Activated B cell treated with CpG ODN at 0.5 μM for 24 hours (primary cell): ENCODE measurements at regions not wholly inside any gene's neighbourhood (a gene's known extent, or its start where the extent isn't known, plus 50 kb on each side); places are given as distances from the start of the nearest gene placed in this dataset.

ENCODE experiments used
- ATAC-seq: fragments of 200-7000 bp; cut with Tn5 transposase; one replicate; pipeline ENCODE4 v1.10.0; 2021; ENCODE audit warnings: low read depth, mild to moderate bottlenecking, moderate library complexity
- CTCF ChIA-PET: fragments of 350-600 bp; sonication (Branson Sonifier 250); formaldehyde crosslinking; loops from one replicate; lab custom pipeline; 2021; ENCODE audit warnings: antibody characterized with exemption; lab: Charles Lee
- POLR2A ChIA-PET: fragments of 350-600 bp; sonication (Branson Sonifier 250); formaldehyde crosslinking; loops from one replicate; lab custom pipeline; 2021; ENCODE audit warnings: antibody characterized with exemption; lab: Charles Lee
- DNase-seq: peaks from one replicate; pipeline ENCODE4 v3.0.0; 2022
- H3K27ac Mint-ChIP-seq: one replicate; pipeline ENCODE4 v1.8.0; 2020; ENCODE audit warnings: mixed read lengths
- H3K27me3 Mint-ChIP-seq: one replicate; pipeline ENCODE4 v1.8.0; 2021; ENCODE audit warnings: mixed read lengths
- H3K36me3 Mint-ChIP-seq: one replicate; pipeline ENCODE4 v1.8.0; 2021; ENCODE audit warnings: low read depth, mixed read lengths
- H3K4me1 Mint-ChIP-seq: one replicate; pipeline ENCODE4 v1.8.0; 2021; ENCODE audit warnings: mixed read lengths
- H3K4me3 Mint-ChIP-seq: one replicate; pipeline ENCODE4 v1.8.0; 2020; ENCODE audit warnings: mild to moderate bottlenecking, mixed read lengths
- H3K9me3 Mint-ChIP-seq: one replicate; pipeline ENCODE4 v1.8.0; 2020; ENCODE audit warnings: mixed read lengths
- intact Hi-C: fragments of 100-400 bp; cut with micrococcal nuclease; formaldehyde crosslinking; loops from one replicate; pipeline ENCODE4 v1.15.1; 2024
- TF ChIP-seq, protein P1 (sequence below): fragments of 200-600 bp; IDR thresholded peaks from one replicate; pipeline ENCODE4 v1.8.0; 2022; ENCODE audit warnings: antibody characterized with exemption, mild to moderate bottlenecking

GRCh38 chr13:77838271-77838670 lies 80.4 kb downstream of the EDNRB start:
- no peaks in the 10 kb centered on the region for H3K4me1 Mint-ChIP-seq
- DNase-seq (no peak), ATAC-seq (no peak)
- ChIA-PET CTCF (no interaction called here), POLR2A (no interaction called here)
- H3K27me3 Mint-ChIP-seq: no peaks in the 10 kb centered on the region
- H3K9me3 Mint-ChIP-seq: no peaks in the 10 kb centered on the region
- intact Hi-C loops: no loop called here
- H3K36me3 Mint-ChIP-seq: no peaks in the 10 kb centered on the region
- no peak overlapping the region for H3K27ac Mint-ChIP-seq
- TF ChIP-seq, protein P1, sequence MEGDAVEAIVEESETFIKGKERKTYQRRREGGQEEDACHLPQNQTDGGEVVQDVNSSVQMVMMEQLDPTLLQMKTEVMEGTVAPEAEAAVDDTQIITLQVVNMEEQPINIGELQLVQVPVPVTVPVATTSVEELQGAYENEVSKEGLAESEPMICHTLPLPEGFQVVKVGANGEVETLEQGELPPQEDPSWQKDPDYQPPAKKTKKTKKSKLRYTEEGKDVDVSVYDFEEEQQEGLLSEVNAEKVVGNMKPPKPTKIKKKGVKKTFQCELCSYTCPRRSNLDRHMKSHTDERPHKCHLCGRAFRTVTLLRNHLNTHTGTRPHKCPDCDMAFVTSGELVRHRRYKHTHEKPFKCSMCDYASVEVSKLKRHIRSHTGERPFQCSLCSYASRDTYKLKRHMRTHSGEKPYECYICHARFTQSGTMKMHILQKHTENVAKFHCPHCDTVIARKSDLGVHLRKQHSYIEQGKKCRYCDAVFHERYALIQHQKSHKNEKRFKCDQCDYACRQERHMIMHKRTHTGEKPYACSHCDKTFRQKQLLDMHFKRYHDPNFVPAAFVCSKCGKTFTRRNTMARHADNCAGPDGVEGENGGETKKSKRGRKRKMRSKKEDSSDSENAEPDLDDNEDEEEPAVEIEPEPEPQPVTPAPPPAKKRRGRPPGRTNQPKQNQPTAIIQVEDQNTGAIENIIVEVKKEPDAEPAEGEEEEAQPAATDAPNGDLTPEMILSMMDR: no peak
- H3K4me3 Mint-ChIP-seq: no peak overlapping the region

DNA sequence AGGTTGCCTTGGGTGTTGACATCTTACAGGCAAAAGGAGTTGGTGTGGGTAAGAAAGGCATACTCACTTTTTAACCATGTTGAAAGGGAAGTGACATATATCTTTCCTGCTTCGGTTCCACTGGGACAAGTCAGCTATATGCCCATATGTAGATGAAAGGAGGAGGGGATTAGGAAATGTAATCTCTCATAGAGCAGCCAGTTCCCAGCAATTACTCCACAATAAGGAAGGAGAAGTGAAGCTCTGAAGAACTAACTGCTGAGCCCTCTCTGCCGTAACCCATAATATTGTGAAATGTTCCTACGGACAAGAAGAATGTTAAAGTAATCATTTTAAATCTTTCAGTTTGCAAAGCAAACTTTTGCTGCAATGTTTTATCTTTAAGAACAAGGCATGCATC lies 82.2 kb downstream of the EDNRB start:
- ATAC-seq (no peak), DNase-seq (no peak)
- POLR2A ChIA-PET: no interaction called here
- H3K27ac Mint-ChIP-seq: no peak overlapping the region
- no peaks in the 10 kb centered on the region for H3K27me3 Mint-ChIP-seq
- CTCF ChIA-PET: no interaction called here
- no peaks in the 10 kb centered on the region for H3K4me1 Mint-ChIP-seq
- H3K36me3 Mint-ChIP-seq: no peaks in the 10 kb centered on the region
- TF ChIP-seq, protein P1: no peak
- intact Hi-C loops: no loop called here
- no peak overlapping the region for H3K4me3 Mint-ChIP-seq
- H3K9me3 Mint-ChIP-seq: no peaks in the 10 kb centered on the region

DNA sequence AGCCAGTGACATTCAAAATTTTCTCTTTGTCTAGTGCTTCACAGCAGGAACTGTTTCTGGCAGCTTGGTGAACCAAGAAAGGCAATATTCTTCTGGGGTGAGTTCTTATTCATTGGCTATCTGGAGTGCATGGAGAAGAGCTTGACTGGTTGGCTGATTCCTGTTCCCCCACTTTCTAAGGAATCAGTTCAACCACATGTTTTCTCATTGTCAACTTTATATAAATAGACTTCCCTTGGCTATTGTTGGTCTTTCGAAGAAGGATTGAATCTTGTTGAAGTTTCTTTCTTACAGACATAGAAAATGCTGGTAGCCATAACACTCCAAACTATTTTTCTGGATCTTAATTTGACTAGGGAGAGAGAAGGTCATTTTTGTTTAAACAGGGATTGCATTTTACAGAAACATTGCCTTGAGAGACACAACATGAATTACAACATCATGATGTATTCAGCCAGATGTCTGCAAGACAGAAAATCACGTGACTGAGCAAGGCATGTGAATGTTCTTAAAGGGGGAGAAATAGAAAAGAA lies 85.2 kb downstream of the EDNRB start:
- no peaks in the 10 kb centered on the region for H3K4me1 Mint-ChIP-seq
- H3K27me3 Mint-ChIP-seq: no peaks in the 10 kb centered on the region
- no peak overlapping the region for H3K27ac Mint-ChIP-seq
- TF ChIP-seq, protein P1: no peak
- intact Hi-C loops: no loop called here
- no peak for DNase-seq
- no peaks in the 10 kb centered on the region for H3K9me3 Mint-ChIP-seq
- ATAC-seq: no peak
- POLR2A ChIA-PET: no interaction called here
- no peaks in the 10 kb centered on the region for H3K36me3 Mint-ChIP-seq
- CTCF ChIA-PET: no interaction called here
- H3K4me3 Mint-ChIP-seq: no peak overlapping the region

DNA sequence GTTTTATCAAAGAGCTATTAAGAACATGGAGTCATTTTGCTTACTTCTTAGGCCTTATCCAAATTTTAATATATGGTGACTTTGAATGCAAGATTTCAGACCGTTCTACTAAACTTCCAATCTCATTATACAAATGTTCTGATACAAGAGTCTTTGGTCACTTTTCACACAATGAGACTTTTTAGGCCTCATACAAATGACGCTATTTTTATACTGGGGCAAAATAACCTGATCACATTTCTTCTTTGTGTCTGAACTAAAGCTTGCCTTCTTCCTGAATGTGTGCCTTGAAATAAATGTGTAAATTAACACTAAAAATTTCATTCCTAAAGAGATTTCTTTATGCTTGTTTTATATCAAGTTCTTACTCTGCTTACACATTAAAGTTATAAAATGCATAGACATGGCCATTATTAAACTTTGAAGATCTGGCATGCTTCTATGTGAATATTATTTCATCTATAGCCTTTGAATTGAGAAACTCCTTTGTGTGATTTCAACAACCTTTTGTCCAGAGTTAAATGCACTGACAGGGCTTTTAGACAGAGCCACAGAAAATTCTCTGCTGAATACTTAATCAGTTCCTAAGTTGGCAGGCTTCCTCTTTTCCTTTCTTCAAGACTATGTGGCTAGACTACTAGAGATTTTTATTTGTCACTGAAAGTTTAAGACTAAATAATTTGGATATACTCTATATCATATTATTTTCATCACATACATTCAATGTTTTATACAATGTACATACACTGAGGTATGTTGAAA lies 86.1 kb downstream of the EDNRB start:
- DNase-seq (no peak), ATAC-seq (no peak)
- Mint-ChIP-seq H3K4me3 (no peak overlapping the region), H3K9me3 (no peaks in the 10 kb centered on the region), H3K4me1 (no peaks in the 10 kb centered on the region), H3K27me3 (no peaks in the 10 kb centered on the region), H3K36me3 (no peaks in the 10 kb centered on the region), H3K27ac (no peak overlapping the region)
- intact Hi-C loops: no loop called here
- CTCF ChIA-PET: no interaction called here
- TF ChIP-seq, protein P1: no peak
- POLR2A ChIA-PET: no interaction called here

DNA sequence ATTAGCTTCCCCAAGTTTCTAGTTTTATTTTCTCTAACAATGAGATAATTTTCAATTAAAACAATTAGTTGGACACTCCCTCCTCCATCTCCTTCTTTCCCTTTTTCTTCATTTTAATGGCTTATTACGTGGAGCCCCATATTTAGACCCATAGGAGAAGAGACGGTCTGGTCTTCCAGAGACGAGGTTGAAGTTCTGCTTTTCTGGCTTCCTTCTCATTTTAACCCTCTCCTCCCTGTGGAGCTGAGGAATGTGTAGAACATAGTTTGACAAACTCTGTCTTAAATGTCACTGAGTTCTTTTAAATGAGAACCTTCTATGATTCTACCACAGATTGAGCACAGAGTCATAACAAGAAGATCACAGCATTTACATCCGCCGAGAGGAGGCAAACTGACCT lies 86.8 kb downstream of the EDNRB start:
- Mint-ChIP-seq H3K27ac (no peak overlapping the region), H3K4me3 (no peak overlapping the region), H3K4me1 (no peaks in the 10 kb centered on the region), H3K9me3 (no peaks in the 10 kb centered on the region), H3K27me3 (no peaks in the 10 kb centered on the region), H3K36me3 (no peaks in the 10 kb centered on the region)
- no peak for DNase-seq
- TF ChIP-seq, protein P1: no peak
- intact Hi-C loops: no loop called here
- ChIA-PET CTCF (no interaction called here), POLR2A (no interaction called here)
- ATAC-seq: no peak
